OCI-LY7 (cell line): ENCODE measurements at regions not wholly inside any gene's neighbourhood (a gene's known extent, or its start where the extent isn't known, plus 50 kb on each side); places are given as distances from the start of the nearest gene placed in this dataset.

Experiments
- BruUV-seq: library from RNA; stranded (reverse); fragments of 400-500 nt; replicated peaks from 2 replicates; lab custom pipeline; 2021; lab: Mats Ljungman, UMichigan
- CTCF ChIA-PET: fragments of 300-600 bp; sonication (Branson Sonifier 250); formaldehyde crosslinking; loops from one replicate; lab custom pipeline; 2022; ENCODE audit warnings: antibody characterized with exemption; ENCODE audit not compliant: unreplicated experiment; lab: Charles Lee
- POLR2A ChIA-PET: fragments of 300-600 bp; sonication (Branson Sonifier 250); formaldehyde crosslinking; loops from one replicate; lab custom pipeline; 2022; ENCODE audit warnings: antibody characterized with exemption; lab: Charles Lee
- DNase-seq: peaks from one replicate; pipeline ENCODE4 v3.0.0-alpha.2; 2015; ENCODE audit warnings: low spot score
- H2AFZ ChIP-seq: fragments of 200-600 bp; sonication (generic), shearing (Covaris generic); 2 replicates; pipeline ENCODE4 v1.6.1; 2014; ENCODE audit warnings: mild to moderate bottlenecking, antibody characterized with exemption, low read length, moderate library complexity
- H3K27ac ChIP-seq: fragments of 200-600 bp; sonication (generic); 2 replicates; pipeline ENCODE4 v1.5.1; 2014; ENCODE audit warnings: mixed run types, low read depth, mild to moderate bottlenecking, moderate library complexity, low read length, inconsistent platforms; ENCODE audit not compliant: poor library complexity, severe bottlenecking
- H3K36me3 ChIP-seq: fragments of 200-600 bp; sonication (generic); 2 replicates; pipeline ENCODE4 v1.6.1; 2014; ENCODE audit warnings: mild to moderate bottlenecking, antibody characterized with exemption, low read length, moderate library complexity, mixed read lengths; ENCODE audit not compliant: insufficient read depth
- H3K4me1 ChIP-seq: fragments of 200-600 bp; sonication (generic); 2 replicates; pipeline ENCODE4 v1.5.1; 2014; ENCODE audit warnings: mild to moderate bottlenecking, low read length; ENCODE audit not compliant: insufficient read depth, poor library complexity, severe bottlenecking
- H3K4me2 ChIP-seq: fragments of 200-600 bp; sonication (generic); 2 replicates; pipeline ENCODE4 v1.6.1; 2014; ENCODE audit warnings: mild to moderate bottlenecking, low read length
- H3K4me3 ChIP-seq: fragments of 200-600 bp; sonication (generic); 2 replicates; pipeline ENCODE4 v1.5.1; 2014; ENCODE audit warnings: mild to moderate bottlenecking, low read depth, low read length; ENCODE audit not compliant: poor library complexity, severe bottlenecking
- H3K79me2 ChIP-seq: fragments of 200-600 bp; sonication (generic); 2 replicates; pipeline ENCODE4 v1.6.1; 2016; ENCODE audit warnings: low read depth, mild to moderate bottlenecking, low read length, moderate library complexity, mixed read lengths; ENCODE audit not compliant: insufficient read depth
- H3K9me2 ChIP-seq: fragments of 200-600 bp; sonication (generic); 2 replicates; pipeline ENCODE4 v1.6.1; 2016; ENCODE audit warnings: mild to moderate bottlenecking, low read length, mixed read lengths; ENCODE audit not compliant: insufficient read depth
- H3K9me3 ChIP-seq: fragments of 200-600 bp; sonication (generic); 2 replicates; pipeline ENCODE4 v1.6.1; 2014; ENCODE audit warnings: mild to moderate bottlenecking, mixed run types, low read length, mixed read lengths
- H4K20me1 ChIP-seq: fragments of 200-600 bp; sonication (generic); 2 replicates; pipeline ENCODE4 v1.6.1; 2014; ENCODE audit warnings: mild to moderate bottlenecking, antibody characterized with exemption, low read length, moderate library complexity, mixed read lengths; ENCODE audit not compliant: insufficient read depth
- EZH2phosphoT487 ChIP-seq: fragments of 200-600 bp; sonication (generic); IDR thresholded peaks from 2 replicates; pipeline ENCODE4 v1.6.1; 2018; ENCODE audit warnings: low read depth, borderline replicate concordance, mild to moderate bottlenecking, mixed run types, antibody characterized with exemption, low read length, moderate library complexity, mixed read lengths
- intact Hi-C: fragments of 100-400 bp; cut with micrococcal nuclease; formaldehyde crosslinking; loops from one replicate; pipeline ENCODE4 v1.10.0; 2022; ENCODE audit not compliant: unreplicated experiment
- TF ChIP-seq, protein P1 (sequence below): fragments of 200-600 bp; sonication (generic); conservative IDR thresholded peaks from 2 replicates; pipeline ENCODE4 v1.5.1; 2014; ENCODE audit warnings: mild to moderate bottlenecking, antibody characterized with exemption, low read length, moderate library complexity, mixed read lengths

DNA sequence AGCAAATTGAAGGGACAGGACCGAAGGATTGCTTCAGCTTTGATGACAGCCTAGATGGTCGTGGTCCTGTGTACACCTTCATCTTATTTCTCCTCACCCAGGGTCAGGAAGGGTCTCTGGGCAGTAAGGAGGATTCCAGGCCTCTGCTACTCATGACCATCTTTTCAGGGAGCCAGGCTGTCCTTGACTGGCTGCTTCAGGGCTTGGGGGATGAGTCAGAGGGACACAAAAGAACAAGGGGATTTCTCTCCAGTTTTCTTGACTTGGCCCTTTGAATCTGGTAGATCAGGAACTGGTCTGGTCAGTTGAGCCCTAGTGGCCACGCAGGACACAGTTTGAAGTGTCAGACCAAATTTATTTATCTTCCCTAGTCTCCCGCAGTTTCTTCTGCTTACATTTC lies 402.1 kb upstream of the CHD6 start:
- no TSS peak for BruUV-seq
- Histone ChIP-seq H2AFZ (no peak overlapping the region), H3K79me2 (no peaks in the 10 kb centered on the region), H3K27ac (no peak overlapping the region), H3K4me2 (no peak overlapping the region), H4K20me1 (no peaks in the 10 kb centered on the region), H3K4me3 (no peak overlapping the region), H3K4me1 (no peaks in the 10 kb centered on the region), H3K9me2 (no peaks in the 10 kb centered on the region), H3K36me3 (no peaks in the 10 kb centered on the region), H3K9me3 (no peaks in the 10 kb centered on the region)
- ChIA-PET CTCF (no interaction called here), POLR2A (no interaction called here)
- intact Hi-C loops = no loop called here
- TF ChIP-seq EZH2phosphoT487 = no peak
- TF ChIP-seq, protein P1, sequence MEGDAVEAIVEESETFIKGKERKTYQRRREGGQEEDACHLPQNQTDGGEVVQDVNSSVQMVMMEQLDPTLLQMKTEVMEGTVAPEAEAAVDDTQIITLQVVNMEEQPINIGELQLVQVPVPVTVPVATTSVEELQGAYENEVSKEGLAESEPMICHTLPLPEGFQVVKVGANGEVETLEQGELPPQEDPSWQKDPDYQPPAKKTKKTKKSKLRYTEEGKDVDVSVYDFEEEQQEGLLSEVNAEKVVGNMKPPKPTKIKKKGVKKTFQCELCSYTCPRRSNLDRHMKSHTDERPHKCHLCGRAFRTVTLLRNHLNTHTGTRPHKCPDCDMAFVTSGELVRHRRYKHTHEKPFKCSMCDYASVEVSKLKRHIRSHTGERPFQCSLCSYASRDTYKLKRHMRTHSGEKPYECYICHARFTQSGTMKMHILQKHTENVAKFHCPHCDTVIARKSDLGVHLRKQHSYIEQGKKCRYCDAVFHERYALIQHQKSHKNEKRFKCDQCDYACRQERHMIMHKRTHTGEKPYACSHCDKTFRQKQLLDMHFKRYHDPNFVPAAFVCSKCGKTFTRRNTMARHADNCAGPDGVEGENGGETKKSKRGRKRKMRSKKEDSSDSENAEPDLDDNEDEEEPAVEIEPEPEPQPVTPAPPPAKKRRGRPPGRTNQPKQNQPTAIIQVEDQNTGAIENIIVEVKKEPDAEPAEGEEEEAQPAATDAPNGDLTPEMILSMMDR = no peak
- no peak for DNase-seq

DNA sequence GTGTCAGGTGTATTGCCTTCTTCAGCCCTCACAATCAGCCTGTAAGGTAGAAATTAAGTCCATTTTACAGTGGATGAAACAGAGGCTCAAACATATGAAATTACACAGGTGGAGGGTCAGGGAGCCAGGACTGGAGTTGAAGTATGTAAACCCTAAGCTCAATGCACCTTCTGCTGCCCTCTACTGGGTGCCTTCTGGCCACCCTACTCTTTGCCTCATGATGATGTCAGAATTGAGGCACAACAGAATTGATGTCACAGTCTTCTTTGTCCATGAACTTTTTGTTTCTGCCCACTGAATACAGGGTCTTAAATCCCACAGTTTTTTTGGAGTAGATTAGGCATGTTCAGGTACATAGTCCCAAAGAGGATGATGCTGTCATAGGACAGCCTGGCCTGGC lies 400.8 kb upstream of the CHD6 start:
- CTCF ChIA-PET = no interaction called here
- Histone ChIP-seq H4K20me1 (no peaks in the 10 kb centered on the region), H3K9me2 (no peaks in the 10 kb centered on the region), H3K36me3 (no peaks in the 10 kb centered on the region), H2AFZ (no peak overlapping the region), H3K4me2 (no peak overlapping the region), H3K9me3 (no peaks in the 10 kb centered on the region), H3K4me1 (no peaks in the 10 kb centered on the region), H3K4me3 (no peak overlapping the region), H3K27ac (no peak overlapping the region), H3K79me2 (no peaks in the 10 kb centered on the region)
- POLR2A ChIA-PET = no interaction called here
- BruUV-seq = no TSS peak
- TF ChIP-seq, protein P1 = peak; percentile 64
- TF ChIP-seq EZH2phosphoT487 = no peak
- DNase-seq = peak; percentile 3
- intact Hi-C loops = loop anchor here (5.0 kb wide), 1 partner anchor 282 kb away; no protein-coding TSS in a partner anchor

DNA sequence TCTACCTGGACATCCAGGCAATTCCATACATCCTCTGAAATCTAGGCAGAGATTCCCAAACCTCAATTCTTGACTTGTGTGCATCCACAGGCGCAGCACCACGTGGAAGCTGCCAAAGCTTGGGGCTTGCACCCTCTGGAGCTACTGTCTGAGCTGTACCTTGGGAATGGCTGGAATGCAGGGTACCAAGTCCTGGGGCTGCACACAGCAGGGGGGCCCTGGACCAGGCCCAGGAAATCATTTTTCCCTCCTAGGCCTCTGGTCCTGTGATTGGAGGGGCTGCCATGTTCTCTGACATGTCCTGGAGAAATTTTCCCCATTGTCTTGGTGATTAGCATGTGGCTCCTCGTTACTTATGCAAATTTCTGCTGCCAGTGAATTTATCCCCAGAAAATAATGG lies 391.9 kb upstream of the CHD6 start:
- H3K9me3 ChIP-seq = no peaks in the 10 kb centered on the region
- no peaks in the 10 kb centered on the region for H4K20me1 ChIP-seq
- intact Hi-C loops = no loop called here
- no peaks in the 10 kb centered on the region for H3K4me1 ChIP-seq
- BruUV-seq = no TSS peak
- no peak for DNase-seq
- ChIA-PET CTCF (no interaction called here), POLR2A (no interaction called here)
- TF ChIP-seq, protein P1 = no peak
- no peak for TF ChIP-seq EZH2phosphoT487
- H3K4me2 ChIP-seq = no peak overlapping the region
- H2AFZ ChIP-seq = no peak overlapping the region
- H3K79me2 ChIP-seq = no peaks in the 10 kb centered on the region
- H3K9me2 ChIP-seq = no peaks in the 10 kb centered on the region
- H3K36me3 ChIP-seq = no peaks in the 10 kb centered on the region
- no peak overlapping the region for H3K27ac ChIP-seq
- H3K4me3 ChIP-seq = no peak overlapping the region
